DMS 273 (cell line): ENCODE measurements at regions not wholly inside any gene's neighbourhood (a gene's known extent, or its start where the extent isn't known, plus 50 kb on each side); places are given as distances from the start of the nearest gene placed in this dataset.

Experiments used
- DNase-seq: peaks from one replicate; lab custom pipeline; 2025; ENCODE audit not compliant: unreplicated experiment; lab: John Stamatoyannopoulos, UW

DNA sequence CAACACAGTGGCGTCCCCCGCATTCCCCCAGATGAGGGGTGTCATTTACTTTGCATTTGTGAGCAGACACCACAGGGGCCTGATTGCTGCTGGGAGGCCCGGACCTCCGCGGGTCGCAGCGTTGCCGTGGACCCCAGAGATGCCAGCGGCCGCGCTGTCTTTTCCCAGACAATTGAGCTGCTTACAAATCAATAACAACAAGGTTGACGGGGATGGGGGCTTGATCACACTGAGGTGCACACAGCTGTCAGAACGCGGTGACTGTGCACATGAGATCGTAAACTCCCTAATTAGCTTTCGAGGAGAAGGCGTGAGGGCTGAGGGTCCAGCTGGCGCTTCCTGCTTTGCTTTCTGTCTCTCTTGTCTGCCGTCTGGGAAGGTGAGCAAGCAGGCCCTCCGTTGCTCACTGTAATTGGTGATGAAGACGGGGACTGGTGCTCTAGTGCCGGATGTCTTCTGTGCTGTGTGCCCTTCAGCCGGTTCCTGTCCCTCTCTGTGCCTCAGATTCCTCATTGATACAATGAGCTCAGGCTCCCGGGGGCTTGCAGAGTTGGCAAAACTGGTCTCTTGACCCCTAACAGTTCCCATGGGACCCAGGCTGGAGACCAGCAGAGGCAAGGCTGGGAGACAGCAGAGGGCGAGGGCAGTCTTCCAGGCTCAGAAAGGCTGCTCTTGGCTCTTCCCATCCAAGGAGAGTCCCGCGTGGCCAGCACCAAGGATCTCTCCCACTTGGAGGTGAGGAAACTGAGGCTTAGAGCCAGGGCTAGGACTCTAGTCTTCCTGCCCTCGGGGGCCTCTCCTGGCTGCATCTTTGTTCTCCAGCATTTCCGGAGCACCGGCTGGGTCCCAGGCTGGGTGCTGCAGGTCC is 126.0 kb upstream of the PMEPA1 start:
- peak; percentile 76 for DNase-seq

DNA sequence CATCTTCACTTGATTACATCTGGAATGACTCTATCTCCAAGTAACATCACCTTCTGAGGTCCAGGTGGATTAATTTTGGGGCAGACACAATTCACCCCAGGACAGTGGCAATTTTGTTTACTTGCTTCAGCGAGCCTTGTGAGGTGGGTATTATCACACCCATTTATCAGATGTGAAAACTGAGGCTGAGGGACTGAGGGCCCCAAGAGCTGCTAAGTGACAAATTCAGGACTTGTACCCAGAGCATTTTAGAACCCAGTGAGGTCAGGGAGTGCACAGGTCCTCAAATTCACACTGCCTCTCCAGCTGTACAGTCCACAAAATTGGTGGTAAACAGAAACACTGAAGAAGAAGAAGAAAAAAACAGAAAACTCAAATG is 125.2 kb upstream of the PMEPA1 start:
- no peak for DNase-seq

- no peak for DNase-seq
Observed at GRCh38 chr20:57834306-57835073, 124.7 kb upstream of the PMEPA1 start.

- no peak for DNase-seq
Observed at GRCh38 chr20:57831993-57832585, 122.3 kb upstream of the PMEPA1 start.

DNA sequence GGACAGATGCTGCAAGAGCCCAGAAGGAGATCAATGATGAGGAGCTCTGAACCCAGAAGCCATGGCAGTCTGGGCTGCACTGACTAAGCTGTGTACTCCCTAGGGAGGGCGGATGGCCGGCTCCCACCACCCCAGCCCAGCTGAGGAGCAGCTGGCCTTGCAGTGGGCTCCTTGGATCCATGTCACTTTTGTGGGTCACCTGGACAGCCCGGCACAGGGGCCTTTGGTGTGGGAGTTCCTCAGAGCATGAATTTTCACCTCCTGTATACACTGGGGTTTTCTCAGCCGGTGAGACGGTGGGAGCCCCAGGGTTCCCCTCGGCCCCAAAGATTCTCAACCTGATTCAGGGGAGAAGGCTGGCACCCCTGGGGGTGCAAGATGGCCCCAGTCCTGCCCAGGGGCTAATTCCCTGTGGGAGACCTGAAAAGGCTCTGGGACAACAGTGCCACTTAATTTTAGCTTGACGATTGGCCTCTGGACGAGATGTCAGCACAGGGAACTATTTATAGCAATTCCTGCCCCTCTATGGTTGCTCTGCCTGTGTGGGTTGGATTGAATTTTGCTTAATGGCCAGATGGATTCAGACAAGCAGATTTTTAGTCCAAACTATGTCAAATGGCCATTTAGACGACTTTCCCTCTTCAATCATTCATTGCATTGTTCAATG is 121.6 kb upstream of the PMEPA1 start:
- DNase-seq, result no peak

- no peak for DNase-seq
Observed at GRCh38 chr20:57830515-57830895, 120.7 kb upstream of the PMEPA1 start.

- no peak for DNase-seq
Observed at GRCh38 chr20:57829805-57830514, 120.1 kb upstream of the PMEPA1 start.

DNA sequence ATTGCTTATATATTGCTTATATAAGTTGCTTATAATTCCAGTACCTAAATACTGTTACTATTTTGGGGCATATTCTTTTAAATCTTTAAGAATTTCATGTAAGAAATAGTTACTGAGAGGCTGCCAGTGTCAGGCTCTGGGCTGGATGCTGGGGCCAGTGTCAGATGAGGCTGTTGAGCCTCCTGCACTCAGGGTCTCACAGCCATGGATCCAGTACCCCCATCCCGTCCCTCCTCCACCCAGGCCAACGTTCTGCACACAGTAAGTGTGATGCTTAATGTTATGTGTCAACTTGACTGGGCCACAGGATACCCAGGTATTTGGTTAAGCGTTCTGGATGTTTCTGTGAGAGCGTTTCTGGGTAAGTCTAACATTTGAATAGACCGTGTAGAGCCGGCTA is 119.5 kb upstream of the PMEPA1 start:
- no peak for DNase-seq

GRCh38 chr20:57828696-57829095 is 118.9 kb upstream of the PMEPA1 start:
- DNase-seq, result no peak

DNA sequence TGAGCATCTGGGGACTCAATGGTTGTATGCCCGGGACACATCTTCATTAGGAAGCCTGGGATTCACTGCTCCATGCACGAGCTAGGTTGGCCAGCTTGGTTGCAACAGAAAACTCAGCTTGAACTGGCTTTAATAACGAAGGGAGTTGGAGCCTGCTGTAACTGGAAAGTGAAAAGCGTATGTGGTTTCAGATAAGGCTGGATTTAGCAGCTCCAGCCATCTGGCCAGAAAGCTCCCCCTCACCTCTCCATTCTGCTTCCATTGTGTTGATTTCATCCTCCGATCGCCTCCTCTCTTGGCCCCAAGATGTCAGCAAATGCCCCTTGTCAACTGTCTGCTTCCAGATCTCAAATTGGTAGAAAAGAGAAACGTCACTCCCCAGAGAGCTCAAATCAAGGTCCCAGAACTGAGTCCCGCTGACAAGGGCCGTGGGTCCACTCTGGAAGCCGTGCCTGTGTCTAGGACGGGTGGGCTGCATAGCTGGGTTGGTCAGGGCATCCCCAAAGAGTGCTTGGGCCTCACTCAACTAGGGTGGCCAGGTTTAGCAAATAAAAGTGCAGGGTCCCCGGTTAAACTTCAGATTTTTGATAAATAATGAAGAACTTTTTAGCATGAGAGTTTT is 117.0 kb upstream of the PMEPA1 start:
- peak; percentile 23 for DNase-seq

DNA sequence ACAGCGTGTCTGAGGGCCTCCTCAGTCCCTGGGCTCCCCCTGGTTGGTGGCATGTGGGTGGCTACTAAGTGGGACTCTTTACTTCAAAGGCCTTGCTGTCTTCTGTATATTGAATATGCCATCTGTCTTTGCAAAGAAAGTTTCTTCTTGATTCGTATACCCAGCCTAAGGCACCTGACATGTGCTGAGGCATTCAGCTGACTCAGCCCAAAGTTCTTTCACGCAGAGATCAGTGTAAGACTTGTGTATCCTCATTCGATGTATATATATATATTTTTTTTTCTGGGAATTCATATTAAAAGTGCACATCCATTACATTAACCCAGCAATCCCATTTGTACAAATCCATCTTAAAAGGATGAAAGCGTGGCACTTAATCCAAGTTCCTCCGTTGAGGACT is 115.1 kb upstream of the PMEPA1 start:
- DNase-seq, result no peak

GRCh38 chr20:57821935-57822334 is 112.1 kb upstream of the PMEPA1 start:
- no peak for DNase-seq

DNA sequence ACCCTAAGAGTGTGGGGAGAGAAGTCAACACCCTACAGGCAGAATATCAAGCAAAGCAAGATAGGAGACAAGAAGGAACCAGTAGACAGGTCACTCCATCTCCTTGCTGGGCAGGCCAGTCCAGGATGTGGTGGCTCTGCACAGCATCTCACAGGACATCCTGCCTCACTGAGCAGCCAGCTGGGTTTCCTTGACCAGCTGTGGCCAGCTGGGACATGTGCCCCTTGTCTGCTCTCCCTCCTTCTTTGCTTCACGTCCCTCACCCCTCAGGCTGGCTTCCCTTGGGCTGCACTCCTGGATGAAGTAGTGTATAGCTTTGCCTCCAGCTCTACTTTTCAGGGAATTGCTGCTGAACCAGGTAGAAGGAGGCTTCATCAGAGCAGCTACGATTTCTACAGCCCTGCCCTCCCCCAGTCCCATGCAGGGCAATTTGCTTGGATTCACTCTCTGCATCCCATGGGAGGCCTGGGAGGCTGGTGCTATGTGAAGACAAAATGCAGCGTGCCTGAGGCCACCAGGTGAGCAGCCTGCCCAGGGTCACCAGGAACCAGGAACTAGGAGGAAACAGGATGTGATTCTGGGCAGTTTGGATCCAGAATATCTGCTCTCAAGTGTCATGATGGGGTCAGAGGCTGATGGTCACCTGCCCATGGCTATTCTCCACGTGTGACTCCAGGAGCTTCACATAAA is 110.0 kb upstream of the PMEPA1 start:
- no peak for DNase-seq

GRCh38 chr20:57819291-57819690 is 109.5 kb upstream of the PMEPA1 start:
- no peak for DNase-seq

DNA sequence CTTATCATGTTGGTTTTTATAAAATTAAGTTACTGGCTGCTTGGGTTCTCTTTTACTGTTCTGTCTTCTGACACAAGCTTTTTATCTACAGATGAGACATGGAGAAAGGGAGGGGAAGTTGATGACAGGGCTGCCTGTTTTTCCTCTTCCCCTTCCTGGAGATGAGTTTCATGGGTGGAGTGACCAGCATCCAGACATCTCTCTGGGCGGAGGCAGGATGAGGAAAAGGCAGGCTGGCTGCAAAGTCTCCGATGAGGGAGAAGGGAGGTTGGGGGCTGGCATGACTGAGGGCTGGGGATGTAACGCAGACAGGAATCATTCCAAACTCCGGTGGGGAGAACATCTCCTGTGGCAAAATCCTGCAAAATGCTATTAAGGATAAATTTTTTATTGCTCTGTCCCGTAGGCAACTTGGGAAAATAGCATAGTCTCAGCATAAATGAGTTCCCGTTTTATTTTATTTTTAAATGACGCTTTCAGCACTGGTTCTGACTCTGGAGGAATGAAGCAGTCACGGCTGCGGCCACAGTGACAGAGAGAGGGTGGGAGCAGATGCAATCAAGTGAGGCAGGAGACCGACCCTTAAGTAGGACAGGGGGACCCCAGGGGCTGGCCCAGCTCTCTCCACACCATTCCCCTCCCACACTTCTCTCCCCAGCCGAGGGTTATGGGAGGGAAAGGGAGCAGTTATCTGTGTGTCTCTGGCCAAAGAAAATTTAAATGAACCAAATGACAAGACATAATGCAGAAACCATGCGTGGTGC is 108.8 kb upstream of the PMEPA1 start:
- DNase-seq, result no peak

- DNase-seq, result no peak
Observed at GRCh38 chr20:57815405-57815804, 105.6 kb upstream of the PMEPA1 start.

- DNase-seq, result no peak
Observed at GRCh38 chr20:57814529-57814928, 104.7 kb upstream of the PMEPA1 start.

GRCh38 chr20:57813509-57814269 is 103.9 kb upstream of the PMEPA1 start:
- no peak for DNase-seq
